HAP-1 (cell line): ENCODE measurements at regions not wholly inside any gene's neighbourhood (a gene's known extent, or its start where the extent isn't known, plus 50 kb on each side); places are given as distances from the start of the nearest gene placed in this dataset.
"Not testable (repeated sequence)": the region's sequence is repeated elsewhere in the genome, so short reads cannot be mapped to it uniquely, and the experiment has no call there.

Experiments
- DNase-seq, 2 experiments: peaks; one replicate each; pipeline ENCODE4 v3.0.0-alpha.2; 2016 to 2020; ENCODE audit warnings: low spot score in 2 of 2
- H3K27me3 ChIP-seq: fragments of 250-450 bp; sonication (Bioruptor Pico); 2 replicates; pipeline ENCODE4 v1.5.1; 2020; ENCODE audit warnings: low read depth, mild to moderate bottlenecking, moderate library complexity
- H3K36me3 ChIP-seq: fragments of 250-450 bp; sonication (Bioruptor Pico); replicated peaks from 2 replicates; pipeline ENCODE4 v1.5.1; 2020; ENCODE audit warnings: mild to moderate bottlenecking
- H3K4me1 ChIP-seq: fragments of 250-450 bp; sonication (Bioruptor Pico); 2 replicates; pipeline ENCODE4 v1.5.1; 2020; ENCODE audit warnings: mild to moderate bottlenecking
- H3K4me3 ChIP-seq: fragments of 250-450 bp; sonication (Bioruptor Pico); 2 replicates; pipeline ENCODE4 v1.5.1; 2020; ENCODE audit warnings: mild to moderate bottlenecking, moderate library complexity
- H3K9me3 ChIP-seq: fragments of 250-450 bp; sonication (Bioruptor Pico); 2 replicates; pipeline ENCODE4 v1.5.1; 2020; ENCODE audit warnings: mild to moderate bottlenecking, moderate library complexity
- in situ Hi-C: fragments of 300-500 bp; cut with MboI; formaldehyde crosslinking; loops from 3 replicates; pipeline ENCODE4 v1.14.3; 2020; ENCODE audit warnings: low sequenced_read_pairs, inconsistent platforms, mixed read lengths

DNA sequence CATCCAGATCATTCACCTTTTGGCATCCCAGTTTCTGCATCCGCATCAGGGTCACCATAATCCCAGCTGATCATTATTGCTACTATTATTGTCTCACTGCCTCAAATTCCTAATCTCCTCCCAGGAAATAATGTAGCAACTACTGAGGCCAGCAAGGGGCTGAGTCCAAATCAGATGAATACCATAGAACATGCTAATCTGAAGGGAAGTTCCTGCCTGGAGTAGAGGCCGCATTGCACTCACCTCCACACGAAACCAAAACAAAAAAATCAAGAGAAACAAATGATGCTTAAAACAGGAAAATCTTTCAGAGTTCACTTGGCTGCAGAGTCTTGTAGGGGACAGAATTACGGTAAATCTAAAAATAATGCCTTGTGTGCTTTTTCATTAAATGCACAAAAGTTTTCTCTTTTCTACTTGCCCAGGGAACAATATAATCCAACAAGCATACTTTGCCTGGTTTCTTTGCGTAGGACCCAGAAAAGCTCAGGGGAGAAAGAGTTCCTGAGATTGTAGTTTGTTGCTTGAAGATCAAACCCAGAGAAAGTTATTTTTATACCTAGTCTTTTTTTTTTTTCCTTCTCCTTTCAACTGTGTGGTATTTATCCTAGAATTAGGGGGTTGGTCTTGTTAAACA lies 87.7 kb upstream of the KLF4 start:
- H3K36me3 ChIP-seq: no peaks in the 10 kb centered on the region
- H3K27me3 ChIP-seq: no peaks in the 10 kb centered on the region
- H3K4me1 ChIP-seq: no peaks in the 10 kb centered on the region
- no peaks in the 10 kb centered on the region for H3K9me3 ChIP-seq
- no peak for DNase-seq
- H3K4me3 ChIP-seq: no peak overlapping the region
- in situ Hi-C loops: no loop called here

DNA sequence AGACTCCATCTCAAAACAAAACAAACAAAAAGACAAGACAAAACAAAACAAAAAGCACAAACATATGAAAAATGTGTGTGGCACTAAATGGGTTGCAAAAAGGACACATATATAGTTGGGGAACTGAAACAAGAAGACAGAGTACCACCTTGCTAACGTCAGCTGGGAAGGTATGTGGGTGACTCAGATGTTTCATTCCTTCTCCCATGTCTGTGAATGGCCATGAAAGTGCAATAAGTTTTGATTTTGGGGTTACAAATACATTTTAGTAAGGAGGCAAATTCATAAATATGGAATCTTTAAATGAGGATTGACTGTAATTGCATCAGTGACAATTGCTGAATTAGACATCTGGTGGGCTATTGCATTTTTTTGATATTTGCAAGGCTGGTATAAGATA lies 81.6 kb upstream of the KLF4 start:
- no peaks in the 10 kb centered on the region for H3K4me1 ChIP-seq
- H3K27me3 ChIP-seq: no peaks in the 10 kb centered on the region
- no peaks in the 10 kb centered on the region for H3K36me3 ChIP-seq
- no peaks in the 10 kb centered on the region for H3K9me3 ChIP-seq
- no peak for DNase-seq
- no peak overlapping the region for H3K4me3 ChIP-seq
- in situ Hi-C loops: no loop called here

DNA sequence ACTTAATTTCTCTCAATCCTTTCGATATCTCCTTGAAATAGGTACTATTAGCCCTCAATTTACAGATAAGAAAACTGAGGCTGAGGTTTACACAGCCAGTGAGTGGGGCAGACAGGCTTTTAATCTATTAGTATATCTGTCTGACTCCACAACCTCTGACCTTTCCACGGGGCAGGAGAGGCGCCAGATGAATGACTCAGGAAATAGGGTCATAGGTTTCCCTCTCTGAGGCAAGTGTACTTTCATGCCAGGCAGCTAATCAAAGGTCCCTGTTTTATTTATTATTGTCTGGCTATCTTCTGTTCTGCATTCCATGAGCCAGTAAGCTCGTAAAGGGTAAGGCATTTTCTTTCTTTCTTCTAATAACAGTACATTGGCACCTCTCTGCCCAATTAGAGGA lies 79.6 kb upstream of the KLF4 start:
- DNase-seq: no peak
- no peaks in the 10 kb centered on the region for H3K27me3 ChIP-seq
- H3K4me1 ChIP-seq: no peaks in the 10 kb centered on the region
- no peaks in the 10 kb centered on the region for H3K9me3 ChIP-seq
- H3K36me3 ChIP-seq: no peaks in the 10 kb centered on the region
- in situ Hi-C loops: no loop called here
- H3K4me3 ChIP-seq: no peak overlapping the region

DNA sequence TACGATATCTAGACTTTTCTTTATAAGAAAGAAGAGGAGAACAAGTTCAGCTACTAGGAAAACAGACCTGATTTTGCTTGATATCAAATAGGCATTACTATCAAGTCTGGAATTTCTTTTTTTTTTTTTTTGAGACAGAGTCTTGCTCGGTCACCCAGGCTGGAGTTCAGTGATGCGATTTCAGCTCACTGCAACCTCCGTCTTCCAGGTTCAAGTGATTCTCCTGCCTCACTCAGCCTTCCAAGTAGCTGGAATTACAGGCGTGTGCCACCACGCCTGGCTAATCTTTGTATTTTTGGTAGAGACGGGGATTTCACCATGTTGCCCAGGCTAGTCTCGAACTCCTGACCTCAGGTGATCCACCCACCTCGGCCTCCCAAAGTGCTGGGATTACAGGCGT lies 78.8 kb upstream of the KLF4 start:
- in situ Hi-C loops, H3K4me1 ChIP-seq, H3K4me3 ChIP-seq, H3K36me3 ChIP-seq, DNase-seq, H3K27me3 ChIP-seq, H3K9me3 ChIP-seq: not testable (repeated sequence)

DNA sequence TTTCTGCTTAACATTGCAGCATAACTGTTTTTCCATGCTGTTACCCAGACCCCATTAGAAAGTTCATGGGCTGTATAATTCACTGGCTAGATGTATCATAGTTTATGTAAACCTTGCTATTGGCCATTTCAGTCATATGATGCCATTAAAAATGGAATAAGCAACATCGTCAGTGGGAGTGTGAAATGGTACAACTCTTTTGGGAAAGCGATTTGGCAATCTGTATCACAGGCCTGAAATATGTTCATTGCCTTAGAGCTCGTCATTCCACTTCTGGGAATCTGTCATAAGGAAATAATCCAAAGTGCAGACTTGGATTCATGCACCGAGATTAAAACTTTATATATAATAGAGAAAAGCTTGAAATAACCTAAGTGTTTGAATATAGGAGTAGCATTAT lies 77.9 kb upstream of the KLF4 start:
- no peak overlapping the region for H3K4me3 ChIP-seq
- no peaks in the 10 kb centered on the region for H3K9me3 ChIP-seq
- in situ Hi-C loops: no loop called here
- peaks cover 4% of the 10 kb centered on the region; the same call in 1 of the 2 replicates for H3K4me1 ChIP-seq
- no peaks in the 10 kb centered on the region for H3K36me3 ChIP-seq
- H3K27me3 ChIP-seq: no peaks in the 10 kb centered on the region
- no peak for DNase-seq

DNA sequence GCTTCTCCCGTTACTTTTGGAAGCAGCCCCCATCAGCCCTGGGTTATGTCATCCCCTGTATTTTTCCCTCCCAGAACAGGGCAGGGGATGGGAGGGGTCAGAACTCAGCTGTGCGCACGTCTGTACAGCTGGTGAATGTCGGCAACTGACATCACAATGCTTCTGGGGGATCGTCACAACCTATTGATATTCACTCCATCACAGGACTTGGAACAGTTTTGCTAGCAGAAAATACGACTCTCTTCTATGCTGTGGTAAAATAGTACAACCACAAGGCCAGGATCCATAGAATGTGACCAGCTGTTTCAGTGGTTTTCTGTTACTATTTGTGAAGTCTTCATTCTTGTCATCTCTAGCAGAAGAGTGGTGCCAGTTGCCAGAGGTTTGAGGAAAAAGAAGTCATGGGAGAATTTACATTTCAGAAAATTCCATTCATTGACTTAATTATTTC lies 77.1 kb upstream of the KLF4 start:
- no peaks in the 10 kb centered on the region for H3K27me3 ChIP-seq
- H3K4me3 ChIP-seq: no peak overlapping the region
- DNase-seq: no peak
- H3K4me1 ChIP-seq: peaks cover 4% of the 10 kb centered on the region; the same call in 1 of the 2 replicates
- H3K9me3 ChIP-seq: no peaks in the 10 kb centered on the region
- in situ Hi-C loops: no loop called here
- no peaks in the 10 kb centered on the region for H3K36me3 ChIP-seq

DNA sequence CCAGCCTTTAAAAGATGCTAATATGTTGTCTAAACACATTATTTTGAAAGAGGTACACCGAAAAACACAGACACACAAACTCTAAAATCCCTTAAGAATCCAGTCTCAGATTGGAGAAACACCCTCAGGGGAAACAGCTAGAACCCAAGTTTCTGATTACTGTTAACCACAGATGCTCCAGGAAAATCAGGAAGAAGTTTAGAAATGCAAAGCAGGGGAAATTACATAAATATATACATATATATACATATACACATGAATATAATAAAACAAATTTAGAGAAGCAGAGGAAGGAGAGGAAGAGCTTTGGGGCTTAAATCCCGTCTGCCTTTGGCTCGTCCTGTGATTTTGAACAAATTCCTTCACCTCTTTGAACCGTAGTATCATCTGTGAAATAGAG lies 73.2 kb upstream of the KLF4 start:
- H3K4me1 ChIP-seq: peaks cover 4% of the 10 kb centered on the region; the same call in 1 of the 2 replicates
- in situ Hi-C loops: no loop called here
- H3K9me3 ChIP-seq: no peaks in the 10 kb centered on the region
- no peaks in the 10 kb centered on the region for H3K27me3 ChIP-seq
- no peaks in the 10 kb centered on the region for H3K36me3 ChIP-seq
- H3K4me3 ChIP-seq: no peak overlapping the region
- no peak for DNase-seq

DNA sequence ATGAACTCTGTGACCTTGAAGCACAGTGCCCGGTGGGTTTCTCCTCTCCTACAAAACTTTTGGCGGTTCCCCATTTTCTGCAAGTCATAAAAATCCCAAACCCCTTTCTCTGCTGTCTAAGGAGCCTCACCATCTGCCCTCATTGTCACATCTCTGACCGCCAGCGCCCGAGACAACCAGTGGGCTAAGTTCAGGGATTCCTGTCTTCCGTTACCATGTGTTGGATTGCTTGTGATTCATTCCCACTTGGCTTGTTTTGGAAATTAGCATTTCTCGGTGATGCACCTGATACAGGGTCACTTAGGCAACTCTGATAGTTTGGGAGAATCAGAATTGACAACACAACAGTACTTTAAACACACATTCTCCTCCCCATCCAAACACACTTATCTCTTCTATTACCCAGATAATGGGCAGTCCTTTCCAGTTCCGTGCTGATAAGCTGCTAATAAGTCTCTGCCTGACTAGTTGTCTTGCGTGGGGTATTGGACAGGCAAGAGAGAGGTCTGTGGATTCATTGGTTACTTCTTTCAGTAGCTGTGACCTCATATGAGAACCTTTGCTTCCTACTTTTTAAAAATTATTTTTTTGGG lies 70.0 kb upstream of the KLF4 start:
- H3K27me3 ChIP-seq: no peaks in the 10 kb centered on the region
- no peak overlapping the region for H3K4me3 ChIP-seq
- in situ Hi-C loops: no loop called here
- peaks cover 4% of the 10 kb centered on the region; the same call in 1 of the 2 replicates for H3K4me1 ChIP-seq
- H3K9me3 ChIP-seq: no peaks in the 10 kb centered on the region
- H3K36me3 ChIP-seq: no peaks in the 10 kb centered on the region
- no peak for DNase-seq

DNA sequence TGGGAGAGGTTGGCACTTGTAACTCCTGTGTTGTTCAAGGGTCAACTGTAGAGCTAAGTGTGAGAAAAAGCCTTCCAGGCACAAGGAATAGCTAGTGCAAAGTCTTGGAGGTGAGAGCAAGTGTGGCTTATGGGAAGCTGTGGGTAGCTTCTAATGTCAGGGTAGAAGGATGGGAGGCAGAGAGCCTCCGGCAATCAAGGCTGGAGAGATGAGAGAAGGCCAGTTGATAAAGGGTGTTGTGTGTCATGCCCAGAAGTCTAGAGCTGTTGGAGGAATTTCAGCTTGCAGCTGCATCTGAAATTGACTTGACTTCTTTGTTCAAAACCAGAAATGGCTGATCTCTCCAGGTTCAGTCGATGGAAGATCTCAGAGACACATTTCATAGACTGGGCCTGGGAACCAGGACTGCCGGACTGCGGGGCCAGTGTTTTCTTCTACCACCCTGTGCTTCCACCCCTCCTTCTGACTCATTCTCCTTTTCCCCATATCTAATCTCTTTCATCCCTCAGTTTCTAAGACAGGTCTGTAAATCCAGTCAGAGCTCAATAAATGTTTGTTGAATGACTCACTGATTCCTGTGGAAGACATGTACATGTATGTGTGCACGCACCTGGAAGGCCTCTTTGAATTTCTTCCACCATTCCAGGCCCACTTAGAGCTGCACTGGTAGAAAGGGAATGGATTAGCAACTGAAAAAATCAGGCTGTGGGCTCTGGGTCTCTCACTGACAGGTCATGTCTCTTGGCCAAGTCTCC lies 67.8 kb upstream of the KLF4 start:
- no peak overlapping the region for H3K4me3 ChIP-seq
- no peaks in the 10 kb centered on the region for H3K9me3 ChIP-seq
- DNase-seq: no peak
- no peaks in the 10 kb centered on the region for H3K27me3 ChIP-seq
- in situ Hi-C loops: no loop called here
- no peaks in the 10 kb centered on the region for H3K4me1 ChIP-seq
- no peaks in the 10 kb centered on the region for H3K36me3 ChIP-seq

DNA sequence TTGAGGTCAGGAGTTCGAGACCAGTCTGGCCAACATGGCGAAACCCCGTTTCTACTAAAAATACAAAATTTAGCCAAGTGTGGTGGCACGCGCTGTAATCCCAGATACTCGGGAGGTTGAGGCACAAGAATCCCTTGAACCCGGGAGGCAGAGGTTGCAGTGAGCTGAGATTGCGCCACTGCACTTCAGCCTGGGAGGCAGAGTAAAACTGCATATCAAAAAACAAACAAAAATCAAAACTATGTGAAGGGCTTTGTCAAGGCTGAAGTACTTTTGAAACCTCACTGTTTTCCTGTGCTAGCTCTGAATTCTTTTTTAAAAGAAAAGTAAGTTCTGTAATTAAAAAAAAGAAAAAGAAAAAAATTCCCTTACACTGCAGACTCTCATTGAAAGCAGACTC lies 65.1 kb upstream of the KLF4 start:
- no peak for DNase-seq
- Histone ChIP-seq H3K4me1 (no peaks in the 10 kb centered on the region), H3K36me3 (no peaks in the 10 kb centered on the region), H3K9me3 (no peaks in the 10 kb centered on the region), H3K27me3 (no peaks in the 10 kb centered on the region), H3K4me3 (no peak overlapping the region)
- in situ Hi-C loops: no loop called here

DNA sequence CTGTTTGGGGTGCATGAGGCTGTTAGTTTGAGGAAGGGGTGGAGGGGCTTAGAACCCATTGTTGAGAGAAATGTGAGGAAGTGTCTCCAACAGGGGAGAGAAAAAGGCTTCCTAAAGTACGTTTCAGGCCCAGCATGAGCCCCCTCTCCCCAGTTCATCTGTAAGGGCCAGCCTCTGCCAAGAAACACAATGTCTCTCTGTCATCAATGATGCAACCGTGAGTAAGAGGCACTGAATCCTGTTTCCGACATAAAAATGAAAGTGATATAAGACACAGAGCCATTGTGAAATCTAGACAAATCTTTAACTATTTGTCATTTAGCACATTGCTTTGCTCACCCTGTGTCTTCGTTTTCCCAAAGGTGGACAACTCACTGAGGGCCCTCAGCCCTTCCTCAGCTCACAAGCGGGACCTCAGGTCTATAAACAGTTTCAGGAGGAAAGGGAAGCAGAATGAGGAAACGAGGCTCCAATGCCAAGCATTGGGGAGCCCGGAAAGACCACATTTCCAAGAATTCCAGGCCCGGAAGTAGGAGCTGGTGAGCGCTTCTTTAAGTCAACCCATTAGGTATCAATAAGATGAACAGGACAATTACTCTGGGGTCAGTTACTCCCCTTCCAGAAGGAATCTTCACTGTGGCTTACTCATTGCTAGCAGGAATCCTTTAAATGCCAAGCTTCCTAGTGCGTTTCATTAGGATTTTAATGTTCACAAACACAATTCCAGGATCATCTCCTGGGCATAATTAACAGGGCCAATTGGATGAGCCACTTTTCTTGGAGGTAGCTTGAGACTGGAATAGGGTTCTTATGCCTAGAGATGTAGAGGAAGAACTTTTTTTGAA lies 59.0 kb upstream of the KLF4 start:
- no peak for DNase-seq
- Histone ChIP-seq H3K4me1 (peaks cover 16% of the 10 kb centered on the region), H3K27me3 (no peaks in the 10 kb centered on the region), H3K9me3 (no peaks in the 10 kb centered on the region), H3K4me3 (no peak overlapping the region), H3K36me3 (no peaks in the 10 kb centered on the region)
- in situ Hi-C loops: no loop called here

DNA sequence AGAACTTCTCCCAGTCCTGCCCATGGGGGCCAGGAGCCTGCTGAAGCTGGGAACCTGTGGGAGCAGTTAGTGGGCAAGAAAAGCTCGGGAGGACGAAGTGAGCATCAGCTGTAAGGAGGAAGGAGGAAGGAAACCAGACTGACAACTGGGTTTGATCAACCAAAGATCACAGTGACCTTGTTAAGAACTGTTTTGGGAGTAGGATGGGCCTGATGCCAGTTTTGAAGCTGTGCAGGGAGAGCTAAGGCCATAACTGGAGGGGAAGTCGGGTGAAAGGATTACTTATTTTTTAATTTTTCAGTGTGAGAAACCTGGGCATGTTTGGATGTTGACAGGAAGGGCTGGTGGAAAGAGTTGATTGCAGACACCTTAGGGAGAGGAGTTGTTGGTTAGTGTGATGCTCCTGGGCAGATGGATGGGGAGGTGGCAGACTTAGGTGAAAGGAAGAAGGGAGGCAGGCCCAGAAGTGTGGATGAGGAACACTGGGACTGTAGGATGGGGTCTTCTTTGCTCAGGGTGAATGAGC lies 58.3 kb upstream of the KLF4 start:
- in situ Hi-C loops: no loop called here
- Histone ChIP-seq H3K27me3 (no peaks in the 10 kb centered on the region), H3K36me3 (no peaks in the 10 kb centered on the region), H3K4me3 (no peak overlapping the region), H3K4me1 (peaks cover 16% of the 10 kb centered on the region), H3K9me3 (no peaks in the 10 kb centered on the region)
- no peak for DNase-seq

DNA sequence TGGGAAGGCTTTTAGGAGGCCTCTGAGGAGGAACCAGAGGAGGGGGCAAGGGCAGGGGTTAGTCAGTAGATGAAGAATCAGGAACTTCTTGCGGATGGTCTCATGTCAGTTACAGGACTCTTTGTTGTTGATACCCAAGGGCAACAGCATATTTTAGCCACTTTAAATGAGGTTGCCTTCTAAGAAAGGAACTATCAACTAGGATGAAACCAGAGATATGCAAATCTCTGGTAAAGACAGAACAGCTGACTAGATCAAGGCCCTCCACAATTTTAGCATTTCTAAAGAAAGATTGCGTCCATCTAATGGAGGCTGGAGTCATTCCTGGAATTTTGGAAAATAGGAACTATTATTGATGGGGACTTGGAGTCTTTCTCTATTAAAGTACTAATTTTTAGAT lies 57.7 kb upstream of the KLF4 start:
- in situ Hi-C loops: no loop called here
- DNase-seq: no peak
- peaks cover 16% of the 10 kb centered on the region for H3K4me1 ChIP-seq
- no peaks in the 10 kb centered on the region for H3K27me3 ChIP-seq
- H3K36me3 ChIP-seq: no peaks in the 10 kb centered on the region
- no peak overlapping the region for H3K4me3 ChIP-seq
- no peaks in the 10 kb centered on the region for H3K9me3 ChIP-seq
